HCT116 (cell line): ENCODE measurements at regions not wholly inside any gene's neighbourhood (a gene's known extent, or its start where the extent isn't known, plus 50 kb on each side); places are given as distances from the start of the nearest gene placed in this dataset.

Experiments used
- CBX3 ChIP-seq: IDR thresholded peaks from 2 replicates; pipeline ENCODE4 v1.6.1; 2012; ENCODE audit warnings: low read depth
- CEBPB ChIP-seq: IDR thresholded peaks from 2 replicates; pipeline ENCODE4 v1.6.1; 2012; ENCODE audit warnings: low read depth
- POLR2A ChIP-seq: IDR thresholded peaks from 2 replicates; pipeline ENCODE4 v1.7.0; 2011; ENCODE audit warnings: borderline replicate concordance; ENCODE audit not compliant: insufficient read depth, insufficient read length; ENCODE audit errors: extremely low read depth
- SIN3A ChIP-seq: IDR thresholded peaks from 2 replicates; pipeline ENCODE4 v1.6.1; 2012; ENCODE audit warnings: low read depth
- TF ChIP-seq, protein P1 (sequence below): IDR thresholded peaks from 2 replicates; pipeline ENCODE4 v1.6.1; 2011; ENCODE audit warnings: mild to moderate bottlenecking, low read length, moderate library complexity; ENCODE audit not compliant: insufficient replicate concordance; ENCODE audit errors: extremely low read depth
- TF ChIP-seq, protein P2 (sequence below), 3 experiments: fragments of 200-600 bp in 1 of 3; sonication (generic) in 1 of 3; IDR thresholded peaks in 2 of 3; conservative IDR thresholded peaks in 1 of 3; 2 replicates each; pipeline ENCODE4 v1.5.1; 2012 to 2017; ENCODE audit warnings: low read depth in 2 of 3, low read length in 2 of 3, antibody characterized with exemption in 1 of 3, borderline replicate concordance in 1 of 3, control low read depth in 1 of 3, mild to moderate bottlenecking in 1 of 3, mixed read lengths in 1 of 3, mixed run types in 1 of 3, moderate library complexity in 1 of 3; ENCODE audit not compliant: insufficient read depth in 1 of 3
- TF ChIP-seq, protein P3 (sequence below): IDR thresholded peaks from 2 replicates; pipeline ENCODE4 v1.6.1; 2012

DNA sequence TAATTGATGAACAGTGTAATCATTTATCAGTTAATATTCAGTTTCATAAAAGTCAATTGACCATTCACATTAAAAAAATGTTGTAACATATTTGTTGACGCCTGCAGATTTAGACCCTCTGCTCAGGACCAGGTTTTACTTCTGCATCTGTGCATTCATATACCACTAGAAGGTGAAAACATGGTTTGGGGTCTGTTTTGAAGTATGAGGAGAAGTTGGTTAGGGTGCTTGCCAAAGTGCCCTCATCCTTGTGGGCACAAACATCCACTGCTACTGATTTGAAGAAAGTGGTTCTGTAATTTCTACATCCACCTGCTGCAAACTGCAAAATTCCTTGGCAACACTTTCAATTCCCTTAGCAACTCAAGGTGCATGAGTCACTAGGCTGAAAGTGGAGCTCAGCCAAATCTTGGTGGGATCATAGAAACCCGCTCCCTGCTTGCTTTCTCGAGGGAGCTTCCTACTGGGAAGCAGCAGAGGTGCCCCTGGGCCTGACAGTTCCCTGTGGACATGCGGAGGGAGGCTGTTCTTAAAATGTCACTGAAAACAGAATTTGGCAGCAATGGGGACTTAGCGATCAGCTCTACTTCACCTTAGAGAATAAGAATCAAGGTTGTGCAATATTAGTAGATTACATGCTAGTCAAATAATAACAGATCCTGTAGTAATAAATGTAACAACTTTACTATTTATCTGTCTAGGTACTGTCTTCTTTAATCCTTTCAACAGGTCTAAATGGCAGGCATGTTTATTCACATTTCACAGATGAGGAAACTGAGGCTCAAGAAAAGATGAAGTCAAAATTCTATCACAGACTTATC is 301.0 kb upstream of the TBL1XR1 start:
- no peak for TF ChIP-seq POLR2A
- TF ChIP-seq SIN3A = no peak
- TF ChIP-seq, protein P1, sequence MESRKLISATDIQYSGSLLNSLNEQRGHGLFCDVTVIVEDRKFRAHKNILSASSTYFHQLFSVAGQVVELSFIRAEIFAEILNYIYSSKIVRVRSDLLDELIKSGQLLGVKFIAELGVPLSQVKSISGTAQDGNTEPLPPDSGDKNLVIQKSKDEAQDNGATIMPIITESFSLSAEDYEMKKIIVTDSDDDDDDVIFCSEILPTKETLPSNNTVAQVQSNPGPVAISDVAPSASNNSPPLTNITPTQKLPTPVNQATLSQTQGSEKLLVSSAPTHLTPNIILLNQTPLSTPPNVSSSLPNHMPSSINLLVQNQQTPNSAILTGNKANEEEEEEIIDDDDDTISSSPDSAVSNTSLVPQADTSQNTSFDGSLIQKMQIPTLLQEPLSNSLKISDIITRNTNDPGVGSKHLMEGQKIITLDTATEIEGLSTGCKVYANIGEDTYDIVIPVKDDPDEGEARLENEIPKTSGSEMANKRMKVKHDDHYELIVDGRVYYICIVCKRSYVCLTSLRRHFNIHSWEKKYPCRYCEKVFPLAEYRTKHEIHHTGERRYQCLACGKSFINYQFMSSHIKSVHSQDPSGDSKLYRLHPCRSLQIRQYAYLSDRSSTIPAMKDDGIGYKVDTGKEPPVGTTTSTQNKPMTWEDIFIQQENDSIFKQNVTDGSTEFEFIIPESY = no peak
- TF ChIP-seq, protein P2, sequence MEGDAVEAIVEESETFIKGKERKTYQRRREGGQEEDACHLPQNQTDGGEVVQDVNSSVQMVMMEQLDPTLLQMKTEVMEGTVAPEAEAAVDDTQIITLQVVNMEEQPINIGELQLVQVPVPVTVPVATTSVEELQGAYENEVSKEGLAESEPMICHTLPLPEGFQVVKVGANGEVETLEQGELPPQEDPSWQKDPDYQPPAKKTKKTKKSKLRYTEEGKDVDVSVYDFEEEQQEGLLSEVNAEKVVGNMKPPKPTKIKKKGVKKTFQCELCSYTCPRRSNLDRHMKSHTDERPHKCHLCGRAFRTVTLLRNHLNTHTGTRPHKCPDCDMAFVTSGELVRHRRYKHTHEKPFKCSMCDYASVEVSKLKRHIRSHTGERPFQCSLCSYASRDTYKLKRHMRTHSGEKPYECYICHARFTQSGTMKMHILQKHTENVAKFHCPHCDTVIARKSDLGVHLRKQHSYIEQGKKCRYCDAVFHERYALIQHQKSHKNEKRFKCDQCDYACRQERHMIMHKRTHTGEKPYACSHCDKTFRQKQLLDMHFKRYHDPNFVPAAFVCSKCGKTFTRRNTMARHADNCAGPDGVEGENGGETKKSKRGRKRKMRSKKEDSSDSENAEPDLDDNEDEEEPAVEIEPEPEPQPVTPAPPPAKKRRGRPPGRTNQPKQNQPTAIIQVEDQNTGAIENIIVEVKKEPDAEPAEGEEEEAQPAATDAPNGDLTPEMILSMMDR (IDR thresholded peaks at IDR 0.05 in 2 of 3, conservative IDR thresholded peaks at IDR 0.05 in 1 of 3; ENCODE audit: borderline replicate concordance in 1 of 3, insufficient read depth in 1 of 3, low read depth in 2 of 3, low read length in 2 of 3) = no peak
- TF ChIP-seq, protein P3, sequence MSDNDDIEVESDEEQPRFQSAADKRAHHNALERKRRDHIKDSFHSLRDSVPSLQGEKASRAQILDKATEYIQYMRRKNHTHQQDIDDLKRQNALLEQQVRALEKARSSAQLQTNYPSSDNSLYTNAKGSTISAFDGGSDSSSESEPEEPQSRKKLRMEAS = no peak
- TF ChIP-seq CBX3 = no peak
- TF ChIP-seq CEBPB = no peak
